Upper lobe of left lung (tissue), 4 donors: ENCODE measurements at regions not wholly inside any gene's neighbourhood (a gene's known extent, or its start where the extent isn't known, plus 50 kb on each side); places are given as distances from the start of the nearest gene placed in this dataset.

Experiments
- POLR2AphosphoS5 ChIP-seq, 2 donors: sonication (generic); formaldehyde crosslinking; IDR thresholded peaks; one replicate each; pipeline ENCODE4 v1.5.1; 2017; ENCODE audit warnings: antibody characterized with exemption in 2 of 2
- TF ChIP-seq, protein P1 (sequence below), 6 experiments: fragments of 450-650 bp in 4 of 6; fragments of 200-600 bp in 2 of 6; sonication (generic) in 2 of 6; IDR thresholded peaks; one replicate each; pipeline ENCODE4 v1.5.1; 2016 to 2019; ENCODE audit warnings: antibody characterized with exemption in 6 of 6

DNA sequence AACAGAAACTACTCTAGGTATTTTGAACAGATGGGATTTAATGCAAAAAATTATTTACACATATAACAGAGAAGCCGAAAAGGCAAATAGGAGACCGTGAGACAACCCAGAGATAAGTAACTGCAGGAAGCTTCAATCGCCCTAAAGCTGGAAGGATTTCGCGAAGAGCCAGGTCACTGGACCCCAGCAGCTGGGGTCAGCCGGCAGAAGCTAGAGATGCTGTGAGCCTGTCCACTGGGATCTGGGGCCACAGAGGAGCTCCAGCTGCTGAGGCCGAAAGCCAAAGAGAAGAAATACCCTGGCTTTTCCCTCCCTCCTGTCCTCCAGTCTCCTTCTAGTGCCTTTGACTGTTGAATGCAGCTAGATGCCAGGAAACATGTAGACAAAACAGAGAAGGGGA, 192.8 kb upstream of the BCOR start:
- TF ChIP-seq, protein P1, sequence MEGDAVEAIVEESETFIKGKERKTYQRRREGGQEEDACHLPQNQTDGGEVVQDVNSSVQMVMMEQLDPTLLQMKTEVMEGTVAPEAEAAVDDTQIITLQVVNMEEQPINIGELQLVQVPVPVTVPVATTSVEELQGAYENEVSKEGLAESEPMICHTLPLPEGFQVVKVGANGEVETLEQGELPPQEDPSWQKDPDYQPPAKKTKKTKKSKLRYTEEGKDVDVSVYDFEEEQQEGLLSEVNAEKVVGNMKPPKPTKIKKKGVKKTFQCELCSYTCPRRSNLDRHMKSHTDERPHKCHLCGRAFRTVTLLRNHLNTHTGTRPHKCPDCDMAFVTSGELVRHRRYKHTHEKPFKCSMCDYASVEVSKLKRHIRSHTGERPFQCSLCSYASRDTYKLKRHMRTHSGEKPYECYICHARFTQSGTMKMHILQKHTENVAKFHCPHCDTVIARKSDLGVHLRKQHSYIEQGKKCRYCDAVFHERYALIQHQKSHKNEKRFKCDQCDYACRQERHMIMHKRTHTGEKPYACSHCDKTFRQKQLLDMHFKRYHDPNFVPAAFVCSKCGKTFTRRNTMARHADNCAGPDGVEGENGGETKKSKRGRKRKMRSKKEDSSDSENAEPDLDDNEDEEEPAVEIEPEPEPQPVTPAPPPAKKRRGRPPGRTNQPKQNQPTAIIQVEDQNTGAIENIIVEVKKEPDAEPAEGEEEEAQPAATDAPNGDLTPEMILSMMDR (IDR thresholded peaks at IDR 0.05) = no peak
- no peak for TF ChIP-seq POLR2AphosphoS5 (IDR thresholded peaks at IDR 0.05)
